ENCODE measurements at regions not wholly inside any gene's neighbourhood (a gene's known extent, or its start where the extent isn't known, plus 50 kb on each side); places are given as distances from the start of the nearest gene placed in this dataset.

GRCh38 chr14:101626331-101626730, 65.0 kb downstream of the DIO3 start:
- ChIA-PET POLR2A (no interaction called here), CTCF (interaction anchor here (1.6 to 3.0 kb wide), 4 partner anchors 77 to 1209 kb away, joined by 4 to 8 read pairs (median 5); no protein-coding TSS in a partner anchor)
- Histone ChIP-seq H3K4me3 (no peak overlapping the region), H3K4me2 (no peak overlapping the region), H3K27ac (peak overlapping the region in 1 of 2 experiments; percentile 90; a peak in 2 of 6 replicates), H3K9me3 (no peaks in the 10 kb centered on the region), H3K4me1 (peaks cover 19% of the 10 kb centered on the region)
- 78% methylated on average over 5 of the region's 5 CpGs for WGBS (ENCODE audit: missing lambda C conversion rate)
- FAIRE-seq (no peak), ATAC-seq (no peak), DNase-seq (ENCODE audit: low read depth in 1 of 2, low spot score in 1 of 2) (no peak)
- TF ChIP-seq EHMT2 (IDR thresholded peaks at IDR 0.05; ENCODE audit: low read depth): no peak
- TF ChIP-seq, protein P1, sequence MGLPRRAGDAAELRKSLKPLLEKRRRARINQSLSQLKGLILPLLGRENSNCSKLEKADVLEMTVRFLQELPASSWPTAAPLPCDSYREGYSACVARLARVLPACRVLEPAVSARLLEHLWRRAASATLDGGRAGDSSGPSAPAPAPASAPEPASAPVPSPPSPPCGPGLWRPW (IDR thresholded peaks at IDR 0.05): no peak
- TF ChIP-seq ZFP36 (IDR thresholded peaks at IDR 0.05; ENCODE audit: borderline replicate concordance, partially characterized antibody): no peak
- no peak for TF ChIP-seq NPAS2 (CRISPR knock-in tag; IDR thresholded peaks at IDR 0.05; ENCODE audit: borderline replicate concordance)
- TF ChIP-seq MAZ (IDR thresholded peaks at IDR 0.05; ENCODE audit: borderline replicate concordance, low read depth, low read length): no peak
- TF ChIP-seq CHD2 (IDR thresholded peaks at IDR 0.05; ENCODE audit: low read length, partially characterized antibody): no peak
- TF ChIP-seq REST (IDR thresholded peaks at IDR 0.05): no peak
- TF ChIP-seq, protein P2, sequence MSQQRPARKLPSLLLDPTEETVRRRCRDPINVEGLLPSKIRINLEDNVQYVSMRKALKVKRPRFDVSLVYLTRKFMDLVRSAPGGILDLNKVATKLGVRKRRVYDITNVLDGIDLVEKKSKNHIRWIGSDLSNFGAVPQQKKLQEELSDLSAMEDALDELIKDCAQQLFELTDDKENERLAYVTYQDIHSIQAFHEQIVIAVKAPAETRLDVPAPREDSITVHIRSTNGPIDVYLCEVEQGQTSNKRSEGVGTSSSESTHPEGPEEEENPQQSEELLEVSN (IDR thresholded peaks at IDR 0.05; ENCODE audit: borderline replicate concordance, low read depth): no peak
- TF ChIP-seq POLR2AphosphoS2 (conservative IDR thresholded peaks at IDR 0.05; ENCODE audit: low read length): no peak
- TF ChIP-seq CEBPB (IDR thresholded peaks at IDR 0.05): no peak
- TF ChIP-seq MAX (IDR thresholded peaks at IDR 0.05): no peak
- no peak for TF ChIP-seq GATA3 (IDR thresholded peaks at IDR 0.05; ENCODE audit: borderline replicate concordance)
- no peak for TF ChIP-seq HMGXB4 (CRISPR knock-in tag; IDR thresholded peaks at IDR 0.05; ENCODE audit: borderline replicate concordance)
- no peak for TF ChIP-seq ZSCAN20 (CRISPR knock-in tag; IDR thresholded peaks at IDR 0.05)
- TF ChIP-seq, protein P3, sequence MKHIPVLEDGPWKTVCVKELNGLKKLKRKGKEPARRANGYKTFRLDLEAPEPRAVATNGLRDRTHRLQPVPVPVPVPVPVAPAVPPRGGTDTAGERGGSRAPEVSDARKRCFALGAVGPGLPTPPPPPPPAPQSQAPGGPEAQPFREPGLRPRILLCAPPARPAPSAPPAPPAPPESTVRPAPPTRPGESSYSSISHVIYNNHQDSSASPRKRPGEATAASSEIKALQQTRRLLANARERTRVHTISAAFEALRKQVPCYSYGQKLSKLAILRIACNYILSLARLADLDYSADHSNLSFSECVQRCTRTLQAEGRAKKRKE (CRISPR knock-in tag; IDR thresholded peaks at IDR 0.05; ENCODE audit: low read depth): no peak
- no peak for TF ChIP-seq FOSL2 (IDR thresholded peaks at IDR 0.05)
- no peak for TF ChIP-seq FOSL2 (CRISPR knock-in tag; IDR thresholded peaks at IDR 0.05)
- no peak for TF ChIP-seq NFE2L2 (conservative IDR thresholded peaks at IDR 0.05; ENCODE audit: low read length)
- TF ChIP-seq TP53 (CRISPR knock-in tag; IDR thresholded peaks at IDR 0.05): no peak

- no peak for FAIRE-seq
- Histone ChIP-seq H3K9me3 (no peaks in the 10 kb centered on the region), H3K4me3 (no peak overlapping the region), H3K4me2 (peak overlapping the region; percentile 73), H3K4me1 (peaks cover 19% of the 10 kb centered on the region), H3K27ac (peak overlapping the region; percentile 77 to 90)
- no peak for DNase-seq (ENCODE audit: low read depth in 1 of 2, low spot score in 1 of 2)
- POLR2A ChIA-PET: no interaction called here
- CTCF ChIA-PET: interaction anchor here (0.6 to 3.2 kb wide), 35 partner anchors 11 to 1237 kb away, joined by 3 to 34 read pairs (median 4); no protein-coding TSS in a partner anchor
- no peak for ATAC-seq
- 84% methylated on average over 15 of the region's 16 CpGs for WGBS (ENCODE audit: missing lambda C conversion rate)
- TF ChIP-seq ZC3H11A (IDR thresholded peaks at IDR 0.05) (no peak), ELK1 (IDR thresholded peaks at IDR 0.05; ENCODE audit: low read depth, low read length) (no peak), CHD4 (IDR thresholded peaks at IDR 0.05; ENCODE audit: borderline replicate concordance) (no peak), RFX5 (IDR thresholded peaks at IDR 0.05) (no peak), CBX2 (IDR thresholded peaks at IDR 0.05; ENCODE audit: borderline replicate concordance, low read depth) (no peak), RARB (CRISPR knock-in tag; IDR thresholded peaks at IDR 0.05) (no peak), SREBF2 (IDR thresholded peaks at IDR 0.05) (no peak), EHF (CRISPR knock-in tag; IDR thresholded peaks at IDR 0.05) (no peak), POLR2AphosphoS2 (conservative IDR thresholded peaks at IDR 0.05; ENCODE audit: low read length) (no peak), FOSL2 (IDR thresholded peaks at IDR 0.05) (no peak), FOSL2 (CRISPR knock-in tag; IDR thresholded peaks at IDR 0.05) (no peak), HDAC2 (IDR thresholded peaks at IDR 0.05) (no peak), EHMT2 (IDR thresholded peaks at IDR 0.05; ENCODE audit: low read depth) (no peak)
- TF ChIP-seq, protein P4, sequence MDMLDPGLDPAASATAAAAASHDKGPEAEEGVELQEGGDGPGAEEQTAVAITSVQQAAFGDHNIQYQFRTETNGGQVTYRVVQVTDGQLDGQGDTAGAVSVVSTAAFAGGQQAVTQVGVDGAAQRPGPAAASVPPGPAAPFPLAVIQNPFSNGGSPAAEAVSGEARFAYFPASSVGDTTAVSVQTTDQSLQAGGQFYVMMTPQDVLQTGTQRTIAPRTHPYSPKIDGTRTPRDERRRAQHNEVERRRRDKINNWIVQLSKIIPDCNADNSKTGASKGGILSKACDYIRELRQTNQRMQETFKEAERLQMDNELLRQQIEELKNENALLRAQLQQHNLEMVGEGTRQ (IDR thresholded peaks at IDR 0.05): no peak
These were observed 66.6 kb downstream of the DIO3 start for GRCh38 chr14:101627915-101628262.
